Nephron (organoid): ENCODE measurements at regions not wholly inside any gene's neighbourhood (a gene's known extent, or its start where the extent isn't known, plus 50 kb on each side); places are given as distances from the start of the nearest gene placed in this dataset.

ENCODE experiments used
- H3K27ac Mint-ChIP-seq, 3 experiments: 2 replicates each; pipeline ENCODE4 v1.8.0; 2020; ENCODE audit warnings: mixed read lengths in 3 of 3, mild to moderate bottlenecking in 2 of 3, moderate library complexity in 1 of 3
- H3K27me3 Mint-ChIP-seq: 2 replicates; pipeline ENCODE4 v1.8.0; 2021; ENCODE audit warnings: low read depth, mild to moderate bottlenecking, moderate library complexity, mixed read lengths
- H3K36me3 Mint-ChIP-seq: 2 replicates; pipeline ENCODE4 v1.8.0; 2020; ENCODE audit warnings: low read depth, mixed read lengths
- H3K4me1 Mint-ChIP-seq: 2 replicates; pipeline ENCODE4 v1.8.0; 2020; ENCODE audit warnings: mixed read lengths
- H3K4me3 Mint-ChIP-seq, 3 experiments: 2 replicates each; pipeline ENCODE4 v1.8.0; 2020; ENCODE audit warnings: mild to moderate bottlenecking in 3 of 3, mixed read lengths in 3 of 3, moderate library complexity in 2 of 3
- H3K9me3 Mint-ChIP-seq: 2 replicates; pipeline ENCODE4 v1.8.0; 2020; ENCODE audit warnings: mixed read lengths
- CTCF ChIP-seq, 3 experiments: fragments of 200-600 bp; sonication (generic); IDR thresholded peaks; one replicate each; pipeline ENCODE4 v1.5.0; 2021; ENCODE audit warnings: antibody characterized with exemption in 3 of 3; ENCODE audit not compliant: unreplicated experiment in 3 of 3

- no peak for TF ChIP-seq CTCF (IDR thresholded peaks at IDR 0.05; ENCODE audit: unreplicated experiment in 3 of 3)
- Mint-ChIP-seq H3K27me3 (peaks cover 3% of the 10 kb centered on the region), H3K36me3 (no peaks in the 10 kb centered on the region), H3K27ac (no peak overlapping the region), H3K9me3 (no peaks in the 10 kb centered on the region), H3K4me3 (no peak overlapping the region), H3K4me1 (peaks cover 6% of the 10 kb centered on the region)
Observed at GRCh38 chr10:59595593-59595992, 114.1 kb downstream of the SLC16A9 start.

- Mint-ChIP-seq H3K36me3 (no peaks in the 10 kb centered on the region), H3K4me3 (no peak overlapping the region), H3K4me1 (peaks cover 24% of the 10 kb centered on the region), H3K9me3 (no peaks in the 10 kb centered on the region), H3K27me3 (peaks cover 3% of the 10 kb centered on the region), H3K27ac (no peak overlapping the region)
- no peak for TF ChIP-seq CTCF (IDR thresholded peaks at IDR 0.05; ENCODE audit: unreplicated experiment in 3 of 3)
Observed at GRCh38 chr10:59593768-59594167, 115.9 kb downstream of the SLC16A9 start.

- peaks cover 28% of the 10 kb centered on the region for H3K4me1 Mint-ChIP-seq
- H3K4me3 Mint-ChIP-seq, result no peak overlapping the region
- H3K27me3 Mint-ChIP-seq, result peaks cover 3% of the 10 kb centered on the region
- no peaks in the 10 kb centered on the region for H3K9me3 Mint-ChIP-seq
- TF ChIP-seq CTCF (IDR thresholded peaks at IDR 0.05; ENCODE audit: unreplicated experiment in 3 of 3), result no peak
- H3K36me3 Mint-ChIP-seq, result no peaks in the 10 kb centered on the region
- peak overlapping the region in 2 of 3 experiments; percentile 52 to 63 for H3K27ac Mint-ChIP-seq
Observed at GRCh38 chr10:59589796-59590195, 119.9 kb downstream of the SLC16A9 start.

- H3K27me3 Mint-ChIP-seq, result peaks cover 3% of the 10 kb centered on the region
- H3K4me1 Mint-ChIP-seq, result peaks cover 28% of the 10 kb centered on the region
- no peaks in the 10 kb centered on the region for H3K36me3 Mint-ChIP-seq
- no peak overlapping the region for H3K4me3 Mint-ChIP-seq
- H3K9me3 Mint-ChIP-seq, result no peaks in the 10 kb centered on the region
- TF ChIP-seq CTCF (IDR thresholded peaks at IDR 0.05; ENCODE audit: unreplicated experiment in 3 of 3), result no peak
- no peak overlapping the region for H3K27ac Mint-ChIP-seq
Observed at GRCh38 chr10:59588791-59589190, 120.9 kb downstream of the SLC16A9 start.

- Mint-ChIP-seq H3K36me3 (no peaks in the 10 kb centered on the region), H3K4me3 (no peak overlapping the region), H3K4me1 (peaks cover 28% of the 10 kb centered on the region), H3K27ac (no peak overlapping the region), H3K27me3 (no peaks in the 10 kb centered on the region), H3K9me3 (no peaks in the 10 kb centered on the region)
- no peak for TF ChIP-seq CTCF (IDR thresholded peaks at IDR 0.05; ENCODE audit: unreplicated experiment in 3 of 3)
Observed at GRCh38 chr10:59587756-59588140, 121.9 kb downstream of the SLC16A9 start.

GRCh38 chr10:59587083-59587755 lies 122.4 kb downstream of the SLC16A9 start:
- Mint-ChIP-seq H3K36me3 (no peaks in the 10 kb centered on the region), H3K4me1 (peaks cover 28% of the 10 kb centered on the region), H3K9me3 (no peaks in the 10 kb centered on the region), H3K4me3 (no peak overlapping the region), H3K27ac (peak overlapping the region in 1 of 3 experiments; percentile 21), H3K27me3 (no peaks in the 10 kb centered on the region)
- TF ChIP-seq CTCF (IDR thresholded peaks at IDR 0.05; ENCODE audit: unreplicated experiment in 3 of 3), result no peak
